Stimulated activated CD4-positive, alpha-beta T cell treated with anti-CD3 and anti-CD28 coated beads, Interleukin-4, amount 100 ng/mL, for 1 hour (primary cell): ENCODE measurements at regions not wholly inside any gene's neighbourhood (a gene's known extent, or its start where the extent isn't known, plus 50 kb on each side); places are given as distances from the start of the nearest gene placed in this dataset.

Source experiments
- DNase-seq: peaks from one replicate; pipeline ENCODE4 v3.0.0-alpha.2; 2020

DNA sequence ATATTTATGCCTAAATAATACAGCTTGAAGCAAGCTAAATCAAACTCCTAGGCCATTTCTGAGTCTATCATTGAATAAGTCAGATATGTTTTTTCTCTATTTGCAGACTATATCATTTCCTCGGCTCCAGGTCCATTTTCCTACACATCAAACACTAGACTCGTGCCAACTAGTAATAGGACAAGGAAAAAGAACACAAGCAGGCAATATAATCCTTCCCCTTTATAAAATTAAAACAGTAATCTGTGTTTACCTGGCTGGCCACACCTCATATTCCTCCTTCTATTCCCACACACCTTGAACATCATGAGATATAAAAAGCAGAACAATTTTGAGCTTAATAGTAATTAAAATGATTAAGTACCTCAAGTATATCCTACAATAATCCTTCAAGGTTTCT lies 325.7 kb downstream of the TFEC start:
- DNase-seq, result no peak

GRCh38 chr7:115701141-115701540 lies 329.4 kb downstream of the TFEC start:
- no peak for DNase-seq

- no peak for DNase-seq
Observed at GRCh38 chr7:115694424-115694823, 336.1 kb downstream of the TFEC start.

DNA sequence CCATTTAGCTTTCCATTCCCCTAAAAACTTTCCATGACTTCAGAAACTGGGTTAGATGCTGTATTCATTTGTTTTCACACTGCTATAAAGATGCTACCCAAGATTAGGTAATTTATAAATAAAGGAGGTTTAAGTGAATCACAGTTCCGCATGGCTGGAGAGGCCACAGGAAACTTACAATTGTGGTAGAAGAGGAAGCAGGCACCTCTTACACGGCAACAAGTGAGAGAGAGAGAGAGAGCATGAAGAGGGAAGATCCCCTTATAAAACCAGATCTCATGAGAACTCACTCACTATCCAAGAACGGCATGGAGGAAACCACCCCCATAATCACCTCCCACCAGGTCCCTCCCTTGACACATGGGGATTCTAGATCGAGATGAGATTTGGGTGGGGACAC lies 336.8 kb downstream of the TFEC start:
- no peak for DNase-seq

GRCh38 chr7:115689941-115690340 lies 340.6 kb downstream of the TFEC start:
- DNase-seq, result no peak

DNA sequence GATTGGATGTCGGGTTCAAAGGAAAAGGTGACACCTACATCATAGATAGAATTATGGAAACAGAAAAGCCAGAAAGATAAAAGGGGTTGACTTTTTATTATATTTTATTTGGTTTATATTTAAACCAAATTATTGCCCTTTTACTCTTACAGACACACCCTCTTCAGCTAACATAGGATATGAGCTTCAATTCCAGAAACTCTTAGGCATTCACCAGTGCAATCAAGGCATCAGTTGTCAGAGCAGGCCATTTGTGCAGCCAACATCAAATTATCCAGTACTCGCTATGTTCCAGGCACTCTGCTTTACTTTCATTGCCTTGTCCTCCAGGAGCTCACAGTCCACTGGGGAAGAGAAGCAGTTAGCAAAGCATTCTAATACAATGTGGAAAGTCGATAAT lies 347.5 kb downstream of the TFEC start:
- no peak for DNase-seq

- DNase-seq, result no peak
Observed at GRCh38 chr7:115682507-115682906, 348.1 kb downstream of the TFEC start.

- no peak for DNase-seq
Observed at GRCh38 chr7:115680921-115681320, 349.6 kb downstream of the TFEC start.

DNA sequence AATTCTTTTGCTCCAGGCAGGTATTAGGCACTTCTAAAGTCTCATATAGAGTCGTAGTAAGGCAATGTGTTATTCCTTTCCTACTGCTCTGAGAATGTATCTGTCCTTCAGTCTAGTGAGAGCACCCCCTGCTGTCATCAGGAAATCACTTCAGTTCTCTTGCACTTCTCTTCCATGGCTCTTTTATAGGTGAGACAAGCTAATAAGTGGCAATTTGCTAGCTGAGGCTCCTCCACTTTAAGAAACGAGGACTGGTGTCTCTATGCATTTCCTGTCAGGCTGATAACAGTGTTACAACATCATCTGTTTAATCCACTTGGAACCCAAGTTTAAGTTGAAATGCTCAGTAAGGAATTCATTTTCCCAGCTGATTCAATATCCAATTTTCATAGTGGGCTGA lies 350.6 kb downstream of the TFEC start:
- DNase-seq, result no peak

DNA sequence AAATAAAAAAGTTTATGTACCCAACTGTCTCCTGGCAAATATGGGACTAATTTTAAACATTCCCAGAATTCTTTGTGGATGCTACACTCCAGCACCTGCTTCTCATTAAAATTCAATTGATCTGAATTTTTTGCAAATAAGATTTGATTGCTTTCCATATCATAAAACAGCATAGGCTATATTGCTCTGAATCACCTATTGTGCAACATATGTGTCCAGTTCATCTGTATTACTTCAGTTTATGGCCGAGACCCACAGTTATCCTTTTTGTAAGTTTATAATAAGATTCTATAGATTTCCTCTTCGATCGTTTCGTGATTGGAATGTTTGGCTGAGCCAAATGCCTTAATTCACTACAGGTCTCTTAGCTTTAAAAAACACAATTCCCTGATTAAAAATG lies 351.1 kb downstream of the TFEC start:
- DNase-seq, result no peak

GRCh38 chr7:115678086-115678982 lies 352.2 kb downstream of the TFEC start:
- no peak for DNase-seq

DNA sequence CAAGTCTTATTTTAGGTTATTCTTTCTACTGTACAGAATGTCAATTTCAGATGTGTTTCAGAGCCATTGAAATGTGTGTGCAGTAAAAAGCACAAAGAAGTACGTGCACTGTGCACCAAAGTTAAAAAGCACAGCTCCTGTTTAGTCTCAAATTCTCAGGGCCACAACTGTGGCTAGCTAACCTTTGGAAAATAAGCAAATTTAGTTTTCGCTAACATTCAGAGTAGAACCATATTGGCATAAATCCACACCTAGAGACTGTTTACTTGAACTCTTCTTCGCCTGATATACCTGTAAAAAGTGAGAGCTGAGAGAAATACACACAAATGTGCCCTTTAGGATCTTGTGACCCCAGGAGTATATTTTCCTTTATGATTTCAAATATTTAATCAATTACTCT lies 353.9 kb downstream of the TFEC start:
- DNase-seq, result no peak

- no peak for DNase-seq
Observed at GRCh38 chr7:115676080-115676479, 354.5 kb downstream of the TFEC start.

DNA sequence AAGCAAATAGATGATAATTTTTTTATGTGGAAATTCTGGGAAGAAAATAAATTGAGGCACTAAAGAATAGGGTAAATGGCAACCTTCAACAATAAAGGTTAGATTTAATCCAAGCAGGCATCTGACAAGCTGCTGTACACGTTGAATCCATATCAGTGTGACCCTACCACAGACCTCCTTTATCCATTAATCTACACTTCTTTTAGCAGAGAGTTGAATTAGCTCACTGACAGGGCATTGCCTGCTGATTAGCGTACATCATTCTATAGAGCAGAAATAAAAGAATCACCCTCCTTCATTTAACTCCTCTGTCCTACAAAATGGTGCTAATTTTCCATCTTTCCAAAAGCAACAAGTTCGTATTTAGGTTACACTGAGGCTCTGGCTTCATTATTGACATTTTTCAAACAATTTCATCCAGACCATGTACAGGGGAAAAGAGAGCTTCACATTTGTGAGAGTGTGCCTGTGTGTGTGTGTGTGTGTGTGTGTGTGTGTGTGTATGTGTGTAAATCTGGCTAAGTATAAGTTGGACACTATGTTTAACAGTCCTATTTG lies 356.0 kb downstream of the TFEC start:
- no peak for DNase-seq

- no peak for DNase-seq
Observed at GRCh38 chr7:115672024-115672423, 358.5 kb downstream of the TFEC start.

GRCh38 chr7:115662676-115663075 lies 367.9 kb downstream of the TFEC start:
- no peak for DNase-seq

- DNase-seq, result no peak
Observed at GRCh38 chr7:115662120-115662519, 368.4 kb downstream of the TFEC start.

DNA sequence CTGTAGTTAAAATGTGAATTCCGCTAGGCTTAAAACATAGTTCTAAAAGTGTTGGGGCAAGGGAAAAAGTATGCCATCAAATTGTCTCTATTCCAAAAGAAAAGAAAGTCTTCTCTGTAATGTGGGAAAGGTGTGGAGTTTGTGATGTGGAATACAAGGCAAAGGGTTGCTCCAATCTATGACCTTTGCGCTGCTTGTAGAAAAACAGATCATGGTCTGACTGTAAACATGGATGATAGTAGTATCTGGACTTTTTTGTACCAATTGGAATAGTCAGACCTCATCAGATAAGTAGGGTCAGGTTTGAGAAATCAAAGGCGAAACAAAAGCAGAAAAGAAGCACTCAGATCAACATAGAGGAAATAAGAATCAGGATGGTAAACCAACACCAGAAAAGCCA lies 372.3 kb downstream of the TFEC start:
- no peak for DNase-seq

GRCh38 chr7:115654384-115655214 lies 376.0 kb downstream of the TFEC start:
- no peak for DNase-seq

GRCh38 chr7:115649429-115649828 lies 381.1 kb downstream of the TFEC start:
- DNase-seq, result no peak

- DNase-seq, result no peak
Observed at GRCh38 chr7:115647712-115648111, 382.9 kb downstream of the TFEC start.

GRCh38 chr7:115642194-115642593 lies 388.4 kb downstream of the TFEC start:
- DNase-seq, result no peak

DNA sequence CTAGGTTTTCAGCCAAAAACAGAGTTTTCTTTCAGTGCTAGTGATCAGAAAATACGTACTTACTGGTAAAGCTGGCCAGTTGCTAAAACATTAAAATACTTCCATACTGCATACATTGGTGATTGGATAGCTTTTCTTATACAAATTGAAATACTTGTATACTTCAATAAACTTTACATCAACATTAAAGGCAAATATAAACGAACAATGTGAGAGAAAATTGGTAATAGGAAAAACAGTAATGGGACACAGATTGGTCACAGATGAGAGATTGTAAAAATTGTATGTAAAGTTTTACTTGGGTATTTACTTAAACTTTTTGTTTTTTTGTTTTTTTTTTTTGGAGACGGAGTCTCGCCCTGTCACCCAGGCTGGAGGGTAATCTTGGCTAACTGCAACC lies 391.7 kb downstream of the TFEC start:
- DNase-seq, result no peak

DNA sequence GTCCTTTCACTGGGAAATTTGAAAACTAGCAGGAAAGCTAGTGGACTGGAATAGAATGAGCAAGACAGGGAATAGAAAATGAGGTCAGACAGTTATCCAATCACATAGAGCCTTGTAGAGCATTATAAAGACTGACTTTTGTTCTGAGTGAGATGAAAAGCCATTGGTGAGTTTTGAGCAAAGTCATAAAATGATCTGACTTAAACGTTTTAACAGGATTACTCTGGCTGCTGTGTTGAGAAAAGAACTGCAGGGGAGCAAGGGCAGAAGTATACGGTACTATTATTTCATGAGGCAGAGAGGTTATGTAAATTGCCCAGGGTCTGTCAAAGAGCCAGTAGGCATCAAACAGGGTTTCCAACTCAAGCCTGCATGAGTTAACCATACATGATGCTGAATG lies 393.4 kb downstream of the TFEC start:
- no peak for DNase-seq
